IMR-90 (cell line): ENCODE measurements at regions not wholly inside any gene's neighbourhood (a gene's known extent, or its start where the extent isn't known, plus 50 kb on each side); places are given as distances from the start of the nearest gene placed in this dataset.

Source experiments
- ATAC-seq: fragments of 200-7000 bp; cut with Tn5 transposase; 2 replicates; pipeline ENCODE4 v1.9.1; 2020; ENCODE audit warnings: low read depth, mild to moderate bottlenecking, moderate library complexity
- BruUV-seq: library from RNA; stranded (reverse); fragments of 400-500 nt; replicated peaks from 2 replicates; lab custom pipeline; 2021; lab: Mats Ljungman, UMichigan
- CTCF ChIA-PET: fragments of 300-600 bp; formaldehyde crosslinking; extraction: SDS; loops from one replicate; lab custom pipeline; 2021; ENCODE audit warnings: antibody characterized with exemption; lab: Yijun Ruan, JAX
- POLR2A ChIA-PET: fragments of 300-600 bp; sonication (Branson Sonifier 250); formaldehyde crosslinking; loops from one replicate; lab custom pipeline; 2022; ENCODE audit warnings: antibody characterized with exemption; ENCODE audit not compliant: unreplicated experiment; lab: Charles Lee
- DNase-seq: peaks from one replicate; pipeline ENCODE4 v3.0.0; 2013
- H2AFZ ChIP-seq: replicated peaks from 2 replicates; pipeline ENCODE3; 2013; ENCODE audit warnings: low read length, mild to moderate bottlenecking; ENCODE audit not compliant: poor library complexity
- H2AK5ac ChIP-seq: 2 replicates; pipeline ENCODE4 v1.6.1; 2013; ENCODE audit warnings: low read depth, low read length, inconsistent platforms
- H2AK9ac ChIP-seq: replicated peaks from 2 replicates; pipeline ENCODE3; 2013; ENCODE audit warnings: mild to moderate bottlenecking, low read depth, low read length, moderate library complexity; ENCODE audit not compliant: poor library complexity
- H2BK120ac ChIP-seq: 2 replicates; pipeline ENCODE4 v1.6.1; 2013; ENCODE audit warnings: low read depth, low read length, inconsistent platforms
- H2BK15ac ChIP-seq: 3 replicates; pipeline ENCODE4 v1.6.1; 2013; ENCODE audit warnings: low read depth, low read length, inconsistent platforms
- H2BK20ac ChIP-seq: 2 replicates; pipeline ENCODE4 v1.6.1; 2013; ENCODE audit warnings: low read depth, mild to moderate bottlenecking, inconsistent platforms, low read length, moderate library complexity
- H2BK5ac ChIP-seq: 2 replicates; pipeline ENCODE4 v1.6.1; 2013; ENCODE audit warnings: mild to moderate bottlenecking, low read depth, low read length, inconsistent platforms; ENCODE audit not compliant: poor library complexity, severe bottlenecking
- H3K14ac ChIP-seq: replicated peaks from 2 replicates; pipeline ENCODE4 v1.6.1; 2013; ENCODE audit warnings: low read depth, low read length, inconsistent platforms
- H3K18ac ChIP-seq: 2 replicates; pipeline ENCODE4 v1.6.1; 2013; ENCODE audit warnings: low read depth, low read length, control low read depth
- H3K23ac ChIP-seq: 2 replicates; pipeline ENCODE4 v1.6.1; 2013; ENCODE audit warnings: low read depth, low read length, inconsistent platforms
- H3K27ac ChIP-seq: 2 replicates; pipeline ENCODE4 v1.5.1; 2013; ENCODE audit warnings: mild to moderate bottlenecking, control low read depth, low read length; ENCODE audit not compliant: insufficient read depth
- H3K27me3 ChIP-seq: 2 replicates; pipeline ENCODE4 v1.6.1; 2013; ENCODE audit warnings: low read length; ENCODE audit not compliant: control insufficient read depth, insufficient read depth
- H3K36me3 ChIP-seq: 2 replicates; pipeline ENCODE4 v1.6.1; 2013; ENCODE audit warnings: low read length, mixed read lengths; ENCODE audit not compliant: control insufficient read depth, insufficient read depth
- H3K4ac ChIP-seq: 2 replicates; pipeline ENCODE4 v1.6.1; 2013; ENCODE audit warnings: low read depth, low read length, inconsistent platforms
- H3K4me1 ChIP-seq: 2 replicates; pipeline ENCODE4 v1.6.1; 2013; ENCODE audit warnings: low read length, mixed read lengths; ENCODE audit not compliant: control insufficient read depth, insufficient read depth
- H3K4me2 ChIP-seq: 2 replicates; pipeline ENCODE4 v1.6.1; 2013; ENCODE audit warnings: low read depth, mild to moderate bottlenecking, control low read depth, low read length, moderate library complexity
- H3K4me3 ChIP-seq: 2 replicates; pipeline ENCODE4 v1.5.1; 2013; ENCODE audit warnings: low read depth, mild to moderate bottlenecking, control low read depth, low read length, moderate library complexity; ENCODE audit not compliant: insufficient read depth
- H3K56ac ChIP-seq: 2 replicates; pipeline ENCODE4 v1.6.1; 2013; ENCODE audit warnings: low read length, inconsistent platforms; ENCODE audit not compliant: insufficient read depth; ENCODE audit errors: extremely low read depth
- H3K79me1 ChIP-seq, 2 experiments: 2 replicates each; pipeline ENCODE4 v1.6.1; 2013; ENCODE audit warnings: low read length in 2 of 2, inconsistent platforms in 1 of 2, low read depth in 1 of 2
- H3K9ac ChIP-seq: 2 replicates; pipeline ENCODE4 v1.6.1; 2013; ENCODE audit warnings: low read depth, low read length, control low read depth
- H3K9me1 ChIP-seq: 2 replicates; pipeline ENCODE4 v1.6.1; 2013; ENCODE audit warnings: low read length, inconsistent platforms; ENCODE audit not compliant: insufficient read depth
- H3K9me3 ChIP-seq: 2 replicates; pipeline ENCODE4 v1.6.1; 2013; ENCODE audit warnings: low read length; ENCODE audit not compliant: control insufficient read depth, insufficient read depth
- H4K20me1 ChIP-seq: 2 replicates; pipeline ENCODE4 v1.6.1; 2013; ENCODE audit warnings: low read length, inconsistent platforms; ENCODE audit not compliant: insufficient read depth
- H4K5ac ChIP-seq: 2 replicates; pipeline ENCODE4 v1.6.1; 2013; ENCODE audit warnings: mild to moderate bottlenecking, low read depth, low read length, control low read depth
- H4K8ac ChIP-seq, 2 experiments: 2 replicates each; pipeline ENCODE4 v1.6.1; 2013; ENCODE audit warnings: low read depth in 2 of 2, low read length in 2 of 2, control low read depth in 1 of 2, inconsistent platforms in 1 of 2
- H4K91ac ChIP-seq: 2 replicates; pipeline ENCODE4 v1.6.1; 2013; ENCODE audit warnings: low read depth, low read length, inconsistent platforms; ENCODE audit not compliant: insufficient read depth
- ELK1 ChIP-seq: fragments of 150-350 bp; IDR thresholded peaks from 2 replicates; pipeline ENCODE4 v1.6.1; 2016; ENCODE audit warnings: low read depth, mild to moderate bottlenecking, low read length, moderate library complexity, borderline replicate concordance
- MAFK ChIP-seq: IDR thresholded peaks from 2 replicates; pipeline ENCODE4 v1.6.1; 2012; ENCODE audit warnings: low read depth, low read length, improper control_type of control experiment
- RCOR1 ChIP-seq: IDR thresholded peaks from 2 replicates; pipeline ENCODE4 v1.6.1; 2012; ENCODE audit warnings: mild to moderate bottlenecking, low read length, improper control_type of control experiment; ENCODE audit not compliant: insufficient replicate concordance
- RFX5 ChIP-seq: IDR thresholded peaks from 2 replicates; pipeline ENCODE4 v1.8.0; 2012; ENCODE audit warnings: low read depth, mild to moderate bottlenecking, low read length, moderate library complexity
- WGBS, 2 experiments: methylation state at CpG; one replicate each; pipeline versions ENCODE4 v1.1.5 to v1.1.7; 2013; ENCODE audit warnings: missing lambda C conversion rate in 2 of 2; ENCODE audit not compliant: insufficient read length in 1 of 2; ENCODE audit errors: extremely low coverage in 2 of 2; 5-methylcytosine and 5-hydroxymethylcytosine counted together
- dilution Hi-C: fragments of 300-500 bp; cut with HindIII; formaldehyde crosslinking; loops from one replicate; pipeline ENCODE4 v1.14.3; 2018; ENCODE audit warnings: low sequenced_read_pairs; ENCODE audit not compliant: unreplicated experiment
- in situ Hi-C: fragments of 300-500 bp; cut with MboI; formaldehyde crosslinking; loops from 3 replicates; pipeline ENCODE4 v1.14.3; 2019; ENCODE audit warnings: low sequenced_read_pairs, inconsistent platforms, mixed read lengths
- intact Hi-C: fragments of 100-400 bp; cut with micrococcal nuclease; formaldehyde crosslinking; loops from 2 replicates; pipeline ENCODE4 v1.10.0; 2022

- POLR2A ChIA-PET = interaction anchor here (0.6 kb wide), 1 partner anchor 11 kb away, joined by 4 read pairs; no protein-coding TSS in a partner anchor
- H3K4me1 ChIP-seq = no peaks in the 10 kb centered on the region
- no peak overlapping the region for H3K4ac ChIP-seq
- DNase-seq (no peak), ATAC-seq (no peak)
- dilution Hi-C loops (no loop called here), intact Hi-C loops (no loop called here), in situ Hi-C loops (no loop called here)
- TF ChIP-seq RFX5 = no peak
- TF ChIP-seq RCOR1 = no peak
- TF ChIP-seq ELK1 = no peak
- no peak for TF ChIP-seq MAFK
- no peak overlapping the region for H3K23ac ChIP-seq
- no peak overlapping the region for H2AK9ac ChIP-seq
- H3K9ac ChIP-seq = no peak overlapping the region
- H2AFZ ChIP-seq = no peak overlapping the region
- H2BK15ac ChIP-seq = no peak overlapping the region
- no peak overlapping the region for H2BK20ac ChIP-seq
- H3K4me2 ChIP-seq = no peak overlapping the region
- no peak overlapping the region for H4K5ac ChIP-seq
- no peaks in the 10 kb centered on the region for H3K9me1 ChIP-seq
- H3K9me3 ChIP-seq = no peaks in the 10 kb centered on the region
- no peak overlapping the region for H3K4me3 ChIP-seq
- H4K8ac ChIP-seq = no peak overlapping the region
- WGBS, 2 experiments = no CpG with 5 or more reads among the region's 2 CpGs
- H3K36me3 ChIP-seq = no peaks in the 10 kb centered on the region
- no peak overlapping the region for H2BK5ac ChIP-seq
- no peaks in the 10 kb centered on the region for H3K27me3 ChIP-seq
- H4K20me1 ChIP-seq = no peaks in the 10 kb centered on the region
- H3K14ac ChIP-seq = no peak overlapping the region
- no peaks in the 10 kb centered on the region for H3K79me1 ChIP-seq
- H4K91ac ChIP-seq = no peak overlapping the region
- CTCF ChIA-PET = no interaction called here
- H2AK5ac ChIP-seq = no peak overlapping the region
- BruUV-seq = no TSS peak
- no peak overlapping the region for H3K18ac ChIP-seq
- no peak overlapping the region for H3K27ac ChIP-seq
- no peak overlapping the region for H3K56ac ChIP-seq
- no peak overlapping the region for H2BK120ac ChIP-seq
Measured at GRCh38 chr3:116896116-116896515, 186.5 kb downstream of the TUSC7 start.
